ENCODE measurements at regions not wholly inside any gene's neighbourhood (a gene's known extent, or its start where the extent isn't known, plus 50 kb on each side); places are given as distances from the start of the nearest gene placed in this dataset.

GRCh38 chr17:54235571-54235970 lies 412.8 kb downstream of the KIF2B start:
- Histone ChIP-seq H3K9me3 (ENCODE audit: control insufficient read depth in 1 of 2, insufficient read depth in 1 of 2, low read depth in 1 of 2, low read length in 2 of 2) (peaks cover 32 to 42% of the 10 kb centered on the region in 2 experiments), H2AFZ (ENCODE audit: low read depth, low read length, poor library complexity, severe bottlenecking) (no peak overlapping the region), H3K4me2 (ENCODE audit: low read length) (no peak overlapping the region), H3K27me3 (ENCODE audit: insufficient read depth, low read length) (no peaks in the 10 kb centered on the region), H3K36me3 (ENCODE audit: control insufficient read depth in 1 of 2, insufficient read depth in 2 of 2, low read length in 2 of 2) (no peaks in the 10 kb centered on the region), H3K9ac (ENCODE audit: low read length) (no peak overlapping the region), H3K4me1 (ENCODE audit: control insufficient read depth in 1 of 2, insufficient read depth in 2 of 2, low read length in 2 of 2) (no peaks in the 10 kb centered on the region), H3K27ac (ENCODE audit: low read depth, low read length) (no peak overlapping the region), H3K9me2 (ENCODE audit: insufficient read depth) (no peaks in the 10 kb centered on the region), H3K4me3 (replicated peaks in 1 of 2; ENCODE audit: low read depth in 1 of 2, low read length in 2 of 2) (no peak overlapping the region), H3K79me2 (ENCODE audit: insufficient read depth, low read length) (no peaks in the 10 kb centered on the region), H4K20me1 (ENCODE audit: insufficient read depth) (no peaks in the 10 kb centered on the region)
- RAD21 ChIA-PET (ENCODE audit: low non-redundant PET in 1 of 2, low total read pairs in 2 of 2, uncharacterized antibody in 2 of 2, unreplicated experiment in 2 of 2), result no interaction called here
- DNase-seq (ENCODE audit: low read depth, low spot score) (no peak), ATAC-seq (no peak)
- BruUV-seq (replicated peaks), result no TSS peak
- POLR2A ChIA-PET, result no interaction called here
- CTCF ChIA-PET, result no interaction called here
- intact Hi-C loops (cut with micrococcal nuclease), result no loop called here
- no peak for TF ChIP-seq JUND (IDR thresholded peaks at IDR 0.05)
- TF ChIP-seq YY1 (IDR thresholded peaks at IDR 0.05; ENCODE audit: extremely low read depth, insufficient replicate concordance, low read depth, low read length), result no peak
- TF ChIP-seq RAD21 (IDR thresholded peaks at IDR 0.05; ENCODE audit: low read depth), result no peak
- TF ChIP-seq SP1 (IDR thresholded peaks at IDR 0.05; ENCODE audit: low read depth), result no peak
- no peak for TF ChIP-seq EGR1 (IDR thresholded peaks at IDR 0.05; ENCODE audit: low read depth)
- TF ChIP-seq POLR2A (IDR thresholded peaks at IDR 0.05; ENCODE audit: borderline replicate concordance, extremely low read depth, insufficient read depth, insufficient read length), result no peak
- TF ChIP-seq ZFX (IDR thresholded peaks at IDR 0.05), result no peak
- TF ChIP-seq ZNF274 (IDR thresholded peaks at IDR 0.05; ENCODE audit: low read depth, low read length), result no peak
- TF ChIP-seq EZH2 (IDR thresholded peaks at IDR 0.05), result no peak
- no peak for TF ChIP-seq SIN3A (IDR thresholded peaks at IDR 0.05; ENCODE audit: low read depth)
- TF ChIP-seq, protein P1, sequence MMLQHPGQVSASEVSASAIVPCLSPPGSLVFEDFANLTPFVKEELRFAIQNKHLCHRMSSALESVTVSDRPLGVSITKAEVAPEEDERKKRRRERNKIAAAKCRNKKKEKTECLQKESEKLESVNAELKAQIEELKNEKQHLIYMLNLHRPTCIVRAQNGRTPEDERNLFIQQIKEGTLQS (IDR thresholded peaks at IDR 0.05), result no peak
- TF ChIP-seq ZBTB33 (IDR thresholded peaks at IDR 0.05; ENCODE audit: extremely low read depth, insufficient replicate concordance, low read length), result no peak
- TF ChIP-seq POLR2AphosphoS5 (IDR thresholded peaks at IDR 0.05; ENCODE audit: low read depth, low read length), result no peak
- TF ChIP-seq ELF1 (IDR thresholded peaks at IDR 0.05; ENCODE audit: borderline replicate concordance, low read depth), result no peak
